MM.1S (cell line): ENCODE measurements at regions not wholly inside any gene's neighbourhood (a gene's known extent, or its start where the extent isn't known, plus 50 kb on each side); places are given as distances from the start of the nearest gene placed in this dataset.

ENCODE experiments used
- DNase-seq: peaks from one replicate; pipeline ENCODE4 v3.0.0-alpha.2; 2015
- H2AFZ ChIP-seq: fragments of 300-600 bp; sonication (generic); 2 replicates; pipeline ENCODE4 v1.6.0; 2016; ENCODE audit warnings: antibody characterized with exemption, low read length
- H3F3A ChIP-seq: fragments of 300-600 bp; sonication (generic); 2 replicates; pipeline ENCODE4 v1.6.1; 2016; ENCODE audit warnings: mild to moderate bottlenecking, antibody characterized with exemption, low read length, moderate library complexity, mixed read lengths; ENCODE audit not compliant: insufficient read depth
- H3K27ac ChIP-seq: fragments of 300-600 bp; sonication (generic); 2 replicates; pipeline ENCODE4 v1.5.1; 2016; ENCODE audit warnings: mild to moderate bottlenecking, low read length
- H3K27me3 ChIP-seq: fragments of 300-600 bp; sonication (generic); replicated peaks from 2 replicates; pipeline ENCODE4 v1.6.0; 2016; ENCODE audit warnings: low read length; ENCODE audit not compliant: insufficient read depth
- H3K36me3 ChIP-seq: fragments of 300-600 bp; sonication (generic); replicated peaks from 2 replicates; pipeline ENCODE4 v1.6.1; 2016; ENCODE audit warnings: mild to moderate bottlenecking, low read length, mixed read lengths; ENCODE audit not compliant: insufficient read depth
- H3K4me1 ChIP-seq: fragments of 300-600 bp; sonication (generic); 2 replicates; pipeline ENCODE4 v1.6.1; 2016; ENCODE audit warnings: low read length, mixed read lengths
- H3K4me2 ChIP-seq: fragments of 300-600 bp; sonication (generic); 2 replicates; pipeline ENCODE4 v1.6.0; 2016; ENCODE audit warnings: low read depth, low read length
- H3K4me3 ChIP-seq: fragments of 300-600 bp; sonication (generic); 2 replicates; pipeline ENCODE4 v1.5.1; 2016; ENCODE audit warnings: low read length, mixed read lengths
- H3K79me2 ChIP-seq: fragments of 300-600 bp; sonication (generic); 2 replicates; pipeline ENCODE4 v1.6.1; 2016; ENCODE audit warnings: mixed run types, low read length, mixed read lengths
- H3K9ac ChIP-seq: fragments of 300-600 bp; sonication (generic); 2 replicates; pipeline ENCODE4 v1.6.1; 2016; ENCODE audit warnings: low read length, mixed read lengths
- H3K9me2 ChIP-seq: fragments of 300-600 bp; sonication (generic); replicated peaks from 2 replicates; pipeline ENCODE4 v1.6.1; 2016; ENCODE audit warnings: mild to moderate bottlenecking, low read length, mixed read lengths; ENCODE audit not compliant: insufficient read depth
- H3K9me3 ChIP-seq: fragments of 300-600 bp; sonication (generic); replicated peaks from 2 replicates; pipeline ENCODE4 v1.6.1; 2016; ENCODE audit warnings: mild to moderate bottlenecking, low read length, mixed read lengths; ENCODE audit not compliant: insufficient read depth
- H4K20me1 ChIP-seq: fragments of 300-600 bp; sonication (generic); 2 replicates; pipeline ENCODE4 v1.6.1; 2016; ENCODE audit warnings: mild to moderate bottlenecking, low read length, moderate library complexity, mixed read lengths; ENCODE audit not compliant: insufficient read depth
- CTCF ChIP-seq: fragments of 300-600 bp; sonication (generic); IDR thresholded peaks from 2 replicates; pipeline ENCODE4 v1.5.1; 2016; ENCODE audit warnings: antibody characterized with exemption, low read length, mixed read lengths
- EZH2 ChIP-seq: fragments of 300-600 bp; sonication (generic); optimal IDR thresholded peaks from 2 replicates; pipeline ENCODE3; 2017; ENCODE audit warnings: low read depth, mild to moderate bottlenecking, antibody characterized with exemption, low read length, mixed read lengths
- EZH2phosphoT487 ChIP-seq: fragments of 300-600 bp; sonication (generic); IDR thresholded peaks from 2 replicates; pipeline ENCODE4 v1.6.1; 2018; ENCODE audit warnings: antibody characterized with exemption, low read length

GRCh38 chr5:128645581-128645980 is 107.5 kb upstream of the FBN2 start:
- Histone ChIP-seq H2AFZ (no peak overlapping the region), H4K20me1 (no peaks in the 10 kb centered on the region), H3K9ac (no peak overlapping the region), H3K4me1 (no peaks in the 10 kb centered on the region), H3K36me3 (no peaks in the 10 kb centered on the region), H3K79me2 (no peaks in the 10 kb centered on the region), H3K4me2 (no peak overlapping the region), H3F3A (no peaks in the 10 kb centered on the region), H3K4me3 (no peak overlapping the region), H3K27me3 (no peaks in the 10 kb centered on the region), H3K9me2 (no peaks in the 10 kb centered on the region), H3K27ac (no peak overlapping the region), H3K9me3 (no peaks in the 10 kb centered on the region)
- DNase-seq, result no peak
- TF ChIP-seq EZH2phosphoT487 (no peak), EZH2 (no peak), CTCF (no peak)

- H3K36me3 ChIP-seq, result no peaks in the 10 kb centered on the region
- H3K9me3 ChIP-seq, result no peaks in the 10 kb centered on the region
- H3K79me2 ChIP-seq, result no peaks in the 10 kb centered on the region
- no peak for TF ChIP-seq CTCF
- no peak for TF ChIP-seq EZH2
- no peak for TF ChIP-seq EZH2phosphoT487
- no peak overlapping the region for H3K27ac ChIP-seq
- no peak overlapping the region for H3K9ac ChIP-seq
- H4K20me1 ChIP-seq, result no peaks in the 10 kb centered on the region
- no peaks in the 10 kb centered on the region for H3K9me2 ChIP-seq
- no peak overlapping the region for H2AFZ ChIP-seq
- H3K4me3 ChIP-seq, result no peak overlapping the region
- no peaks in the 10 kb centered on the region for H3K4me1 ChIP-seq
- no peaks in the 10 kb centered on the region for H3K27me3 ChIP-seq
- H3K4me2 ChIP-seq, result no peak overlapping the region
- DNase-seq, result no peak
- H3F3A ChIP-seq, result no peaks in the 10 kb centered on the region
Measured at GRCh38 chr5:128646176-128646575, 108.1 kb upstream of the FBN2 start.

- Histone ChIP-seq H3K4me3 (no peak overlapping the region), H2AFZ (no peak overlapping the region), H3K36me3 (no peaks in the 10 kb centered on the region), H3K9me3 (no peaks in the 10 kb centered on the region), H3K79me2 (no peaks in the 10 kb centered on the region), H3K9ac (no peak overlapping the region), H3K27ac (no peak overlapping the region), H3K4me1 (no peaks in the 10 kb centered on the region), H3K27me3 (no peaks in the 10 kb centered on the region), H3K9me2 (no peaks in the 10 kb centered on the region), H3F3A (no peaks in the 10 kb centered on the region), H4K20me1 (no peaks in the 10 kb centered on the region), H3K4me2 (no peak overlapping the region)
- DNase-seq, result no peak
- no peak for TF ChIP-seq CTCF
Measured at GRCh38 chr5:128649192-128649591, 111.1 kb upstream of the FBN2 start.

- no peak overlapping the region for H3K9ac ChIP-seq
- H3K79me2 ChIP-seq, result no peaks in the 10 kb centered on the region
- H4K20me1 ChIP-seq, result no peaks in the 10 kb centered on the region
- no peak overlapping the region for H3K27ac ChIP-seq
- H3K9me2 ChIP-seq, result no peaks in the 10 kb centered on the region
- H3K4me1 ChIP-seq, result no peaks in the 10 kb centered on the region
- DNase-seq, result no peak
- H3K4me3 ChIP-seq, result no peak overlapping the region
- H3F3A ChIP-seq, result no peaks in the 10 kb centered on the region
- H3K27me3 ChIP-seq, result no peaks in the 10 kb centered on the region
- no peak overlapping the region for H3K4me2 ChIP-seq
- no peaks in the 10 kb centered on the region for H3K36me3 ChIP-seq
- no peaks in the 10 kb centered on the region for H3K9me3 ChIP-seq
- no peak for TF ChIP-seq CTCF
- TF ChIP-seq EZH2phosphoT487, result no peak
- TF ChIP-seq EZH2, result no peak
- H2AFZ ChIP-seq, result no peak overlapping the region
Measured at GRCh38 chr5:128662997-128663396, 125.0 kb upstream of the FBN2 start.
